DOHH2 (cell line): ENCODE measurements at regions not wholly inside any gene's neighbourhood (a gene's known extent, or its start where the extent isn't known, plus 50 kb on each side); places are given as distances from the start of the nearest gene placed in this dataset.

Experiments used
- H3F3A ChIP-seq: fragments of 200-600 bp; sonication (generic), shearing (Covaris generic); 2 replicates; pipeline ENCODE4 v1.6.0; 2016; ENCODE audit warnings: antibody characterized with exemption, mild to moderate bottlenecking; ENCODE audit not compliant: control insufficient read depth, insufficient read depth
- H3K27ac ChIP-seq: fragments of 200-600 bp; sonication (generic); 2 replicates; pipeline ENCODE4 v1.5.1; 2014; ENCODE audit warnings: low read depth, mild to moderate bottlenecking, low read length, moderate library complexity
- H3K27me3 ChIP-seq: fragments of 200-600 bp; sonication (generic); 2 replicates; pipeline ENCODE4 v1.6.1; 2014; ENCODE audit warnings: mild to moderate bottlenecking, low read length, mixed read lengths; ENCODE audit not compliant: control insufficient read depth
- H3K36me3 ChIP-seq: fragments of 200-600 bp; sonication (generic); 2 replicates; pipeline ENCODE4 v1.6.1; 2014; ENCODE audit warnings: mild to moderate bottlenecking, low read length, moderate library complexity, mixed read lengths; ENCODE audit not compliant: control insufficient read depth
- H3K4me1 ChIP-seq: fragments of 200-600 bp; sonication (generic); 2 replicates; pipeline ENCODE4 v1.6.1; 2014; ENCODE audit warnings: mild to moderate bottlenecking, low read length, mixed read lengths; ENCODE audit not compliant: control insufficient read depth
- H3K4me2 ChIP-seq: fragments of 200-600 bp; sonication (generic); 2 replicates; pipeline ENCODE4 v1.6.0; 2014; ENCODE audit warnings: mild to moderate bottlenecking, low read length, moderate library complexity
- H3K4me3 ChIP-seq: fragments of 200-600 bp; sonication (generic); 2 replicates; pipeline ENCODE4 v1.5.1; 2014; ENCODE audit warnings: mild to moderate bottlenecking, low read length, mixed read lengths
- H3K79me2 ChIP-seq: fragments of 200-600 bp; sonication (generic); 2 replicates; pipeline ENCODE4 v1.6.1; 2014; ENCODE audit warnings: mild to moderate bottlenecking, low read length, mixed read lengths; ENCODE audit not compliant: control insufficient read depth
- H3K9me2 ChIP-seq: fragments of 200-600 bp; sonication (generic); replicated peaks from 2 replicates; pipeline ENCODE4 v1.6.1; 2014; ENCODE audit warnings: mild to moderate bottlenecking, low read length, mixed read lengths; ENCODE audit not compliant: control insufficient read depth
- H3K9me3 ChIP-seq: fragments of 200-600 bp; sonication (generic); 2 replicates; pipeline ENCODE4 v1.6.1; 2014; ENCODE audit warnings: antibody characterized with exemption, low read length, mixed read lengths; ENCODE audit not compliant: control insufficient read depth, insufficient read depth
- H4K20me1 ChIP-seq: fragments of 200-600 bp; sonication (generic); 2 replicates; pipeline ENCODE4 v1.6.0; 2014; ENCODE audit warnings: low read depth, mild to moderate bottlenecking, antibody characterized with exemption, low read length, moderate library complexity; ENCODE audit not compliant: control insufficient read depth, insufficient read depth
- CTCF ChIP-seq: fragments of 200-600 bp; sonication (generic); IDR thresholded peaks from one replicate; pipeline ENCODE4 v1.5.1; 2014; ENCODE audit warnings: antibody characterized with exemption, mild to moderate bottlenecking, low read depth, low read length; ENCODE audit not compliant: poor library complexity, severe bottlenecking
- EZH2phosphoT487 ChIP-seq: fragments of 200-600 bp; sonication (generic); IDR thresholded peaks from 2 replicates; pipeline ENCODE4 v1.6.1; 2017; ENCODE audit warnings: borderline replicate concordance, mild to moderate bottlenecking, antibody characterized with exemption, low read length, moderate library complexity, mixed read lengths

- no peak for TF ChIP-seq EZH2phosphoT487
- TF ChIP-seq CTCF: no peak
Measured at GRCh38 chr18:45539491-45539891, 75.8 kb upstream of the SLC14A2 start.

GRCh38 chr18:45540125-45540524 lies 75.2 kb upstream of the SLC14A2 start:
- no peak for TF ChIP-seq CTCF
- no peak for TF ChIP-seq EZH2phosphoT487
- no peaks in the 10 kb centered on the region for H3F3A ChIP-seq
- H3K27me3 ChIP-seq: no peaks in the 10 kb centered on the region
- no peaks in the 10 kb centered on the region for H3K79me2 ChIP-seq
- H3K4me2 ChIP-seq: no peak overlapping the region
- no peaks in the 10 kb centered on the region for H3K9me3 ChIP-seq
- H3K4me1 ChIP-seq: no peaks in the 10 kb centered on the region
- H3K27ac ChIP-seq: no peak overlapping the region
- H3K9me2 ChIP-seq: no peaks in the 10 kb centered on the region; the same call in 1 of the 2 replicates
- H3K4me3 ChIP-seq: no peak overlapping the region
- H4K20me1 ChIP-seq: no peaks in the 10 kb centered on the region
- H3K36me3 ChIP-seq: no peaks in the 10 kb centered on the region

More at GRCh38 chr18:45539491-45539891, 75.8 kb upstream of the SLC14A2 start:
- H3K27ac ChIP-seq: no peak overlapping the region
- no peaks in the 10 kb centered on the region for H3K79me2 ChIP-seq
- no peak overlapping the region for H3K4me3 ChIP-seq
- H3K27me3 ChIP-seq: no peaks in the 10 kb centered on the region
- H3F3A ChIP-seq: no peaks in the 10 kb centered on the region
- no peaks in the 10 kb centered on the region; the same call in 1 of the 2 replicates for H3K9me2 ChIP-seq
- no peak overlapping the region for H3K4me2 ChIP-seq
- H3K4me1 ChIP-seq: no peaks in the 10 kb centered on the region
- H3K9me3 ChIP-seq: no peaks in the 10 kb centered on the region
- H3K36me3 ChIP-seq: no peaks in the 10 kb centered on the region
- H4K20me1 ChIP-seq: no peaks in the 10 kb centered on the region

- no peaks in the 10 kb centered on the region for H3F3A ChIP-seq
- H3K4me1 ChIP-seq: no peaks in the 10 kb centered on the region
- H3K9me3 ChIP-seq: no peaks in the 10 kb centered on the region
- no peak overlapping the region for H3K27ac ChIP-seq
- H3K4me2 ChIP-seq: no peak overlapping the region
- no peaks in the 10 kb centered on the region for H3K36me3 ChIP-seq
- TF ChIP-seq EZH2phosphoT487 (no peak), CTCF (no peak)
- no peaks in the 10 kb centered on the region for H3K27me3 ChIP-seq
- H3K9me2 ChIP-seq: no peaks in the 10 kb centered on the region; the same call in 1 of the 2 replicates
- H4K20me1 ChIP-seq: no peaks in the 10 kb centered on the region
- no peaks in the 10 kb centered on the region for H3K79me2 ChIP-seq
- H3K4me3 ChIP-seq: no peak overlapping the region
Measured at GRCh38 chr18:45541421-45541820, 73.9 kb upstream of the SLC14A2 start.
